Panc1 (cell line): ENCODE measurements at regions not wholly inside any gene's neighbourhood (a gene's known extent, or its start where the extent isn't known, plus 50 kb on each side); places are given as distances from the start of the nearest gene placed in this dataset.

Experiments used
- ATAC-seq: fragments of 200-7000 bp; cut with Tn5 transposase; 2 replicates; pipeline ENCODE4 v1.9.1; 2020; ENCODE audit warnings: mild to moderate bottlenecking, moderate library complexity
- BruUV-seq: library from RNA; stranded (reverse); fragments of 400-500 nt; replicated peaks from 2 replicates; lab custom pipeline; 2021; lab: Mats Ljungman, UMichigan
- CTCF ChIA-PET: fragments of 300-600 bp; sonication (Branson Sonifier 250); formaldehyde crosslinking; loops from one replicate; lab custom pipeline; 2022; ENCODE audit warnings: antibody characterized with exemption; lab: Charles Lee
- POLR2A ChIA-PET: fragments of 300-600 bp; sonication (Branson Sonifier 250); formaldehyde crosslinking; loops from one replicate; lab custom pipeline; 2022; ENCODE audit warnings: antibody characterized with exemption; lab: Charles Lee
- DNase-seq: peaks from one replicate; pipeline ENCODE4 v3.0.0-alpha.2; 2010; ENCODE audit warnings: low read depth, low spot score
- H3K27ac ChIP-seq: 2 replicates; pipeline ENCODE4 v1.5.1; 2011; ENCODE audit warnings: mild to moderate bottlenecking, low read length, inconsistent platforms
- H3K27me3 ChIP-seq: fragments of 200-500 bp; sonication (Bioruptor generic); 2 replicates; pipeline ENCODE4 v1.6.0; 2014; ENCODE audit warnings: low read length, inconsistent platforms; ENCODE audit not compliant: control insufficient read depth, insufficient read depth
- H3K36me3 ChIP-seq: fragments of 200-500 bp; sonication (Bioruptor generic); 2 replicates; pipeline ENCODE4 v1.5.1; 2014; ENCODE audit warnings: inconsistent platforms, mild to moderate bottlenecking, low read length, moderate library complexity; ENCODE audit not compliant: control insufficient read depth, insufficient read depth
- H3K4me1 ChIP-seq: 2 replicates; pipeline ENCODE4 v1.5.1; 2011; ENCODE audit warnings: inconsistent platforms, mild to moderate bottlenecking, low read length, moderate library complexity; ENCODE audit not compliant: control insufficient read depth, insufficient read depth
- H3K4me3 ChIP-seq, 2 experiments: 2 replicates each; pipeline ENCODE4 v1.5.1; 2011 to 2012; ENCODE audit warnings: low read depth in 2 of 2, low read length in 2 of 2, mild to moderate bottlenecking in 2 of 2, inconsistent platforms in 1 of 2, moderate library complexity in 1 of 2
- H3K9me3 ChIP-seq: fragments of 200-500 bp; sonication (Bioruptor generic); 2 replicates; pipeline ENCODE4 v1.5.1; 2014; ENCODE audit warnings: low read depth, mild to moderate bottlenecking, inconsistent platforms, low read length, moderate library complexity; ENCODE audit not compliant: control insufficient read depth, insufficient read depth
- POLR2AphosphoS5 ChIP-seq: IDR thresholded peaks from 2 replicates; pipeline ENCODE4 v1.6.1; 2012; ENCODE audit warnings: mild to moderate bottlenecking, low read depth, low read length, moderate library complexity
- SIN3A ChIP-seq: IDR thresholded peaks from 2 replicates; pipeline ENCODE4 v1.6.1; 2012; ENCODE audit warnings: low read depth, mild to moderate bottlenecking, low read length, moderate library complexity, borderline replicate concordance; ENCODE audit not compliant: insufficient read depth
- TCF7L2 ChIP-seq: IDR thresholded peaks from 2 replicates; pipeline ENCODE4 v1.6.1; 2011; ENCODE audit warnings: mild to moderate bottlenecking, low read depth, low read length, inconsistent platforms
- in situ Hi-C: cut with HindIII; loops from 2 replicates; pipeline ENCODE4 v1.10.0; 2016; ENCODE audit warnings: low sequenced_read_pairs, low pct_unique_long_range_greater_than_20kb
- intact Hi-C: fragments of 100-400 bp; cut with micrococcal nuclease; formaldehyde crosslinking; loops from one replicate; pipeline ENCODE4 v1.10.0; 2022; ENCODE audit not compliant: unreplicated experiment
- TF ChIP-seq, protein P1 (sequence below), 2 experiments: IDR thresholded peaks; 2 replicates each; pipeline ENCODE4 v1.6.1; 2011 to 2012; ENCODE audit warnings: low read depth in 2 of 2, control low read depth in 1 of 2, low read length in 1 of 2, mild to moderate bottlenecking in 1 of 2, moderate library complexity in 1 of 2; ENCODE audit not compliant: insufficient read depth in 1 of 2
- TF ChIP-seq, protein P2 (sequence below): fragments of 450-650 bp; IDR thresholded peaks from 2 replicates; pipeline ENCODE4 v1.5.1; 2017; ENCODE audit warnings: mild to moderate bottlenecking

DNA sequence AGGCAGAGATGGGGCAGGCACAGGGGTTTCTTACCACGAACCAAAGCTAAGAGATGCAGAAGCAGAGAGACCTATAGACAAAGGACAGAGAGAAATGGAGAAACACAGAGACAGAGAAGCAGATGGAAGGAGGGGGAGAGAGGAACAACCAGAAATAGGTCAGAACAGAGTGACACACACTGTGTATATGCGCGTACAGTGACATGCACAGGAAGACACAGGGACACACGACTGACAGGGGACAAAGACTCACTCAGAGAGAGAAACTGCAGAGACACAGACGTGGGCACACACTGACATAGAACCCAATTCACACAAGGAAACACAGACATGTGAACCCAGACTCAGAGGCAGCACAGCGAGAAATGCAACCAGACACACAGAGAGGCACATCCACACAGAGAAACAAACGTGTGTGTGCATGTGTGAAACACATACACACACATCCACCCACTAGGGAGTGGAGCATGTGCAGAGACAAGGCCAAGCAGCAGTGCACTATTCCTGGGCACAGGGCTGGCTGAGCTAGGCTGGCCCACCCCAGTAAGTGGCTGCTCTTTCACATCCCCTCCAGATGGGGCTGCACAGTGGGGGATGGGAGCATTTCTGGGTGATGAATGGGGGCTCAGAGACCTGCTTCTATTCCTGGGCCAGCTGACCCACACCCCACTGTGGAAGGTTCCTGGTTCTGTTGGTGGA is 123.4 kb upstream of the CSF3R start:
- ATAC-seq (no peak), DNase-seq (no peak)
- Histone ChIP-seq H3K4me1 (no peaks in the 10 kb centered on the region), H3K9me3 (no peaks in the 10 kb centered on the region), H3K27me3 (peaks cover 8% of the 10 kb centered on the region), H3K27ac (no peak overlapping the region), H3K4me3 (no peak overlapping the region), H3K36me3 (no peaks in the 10 kb centered on the region)
- POLR2A ChIA-PET, result no interaction called here
- CTCF ChIA-PET, result interaction anchor here (0.5 kb wide), 1 partner anchor 89 kb away, joined by 4 read pairs; no protein-coding TSS in a partner anchor
- intact Hi-C loops, result no loop called here
- in situ Hi-C loops, result no loop called here
- TF ChIP-seq SIN3A, result no peak
- TF ChIP-seq, protein P1, sequence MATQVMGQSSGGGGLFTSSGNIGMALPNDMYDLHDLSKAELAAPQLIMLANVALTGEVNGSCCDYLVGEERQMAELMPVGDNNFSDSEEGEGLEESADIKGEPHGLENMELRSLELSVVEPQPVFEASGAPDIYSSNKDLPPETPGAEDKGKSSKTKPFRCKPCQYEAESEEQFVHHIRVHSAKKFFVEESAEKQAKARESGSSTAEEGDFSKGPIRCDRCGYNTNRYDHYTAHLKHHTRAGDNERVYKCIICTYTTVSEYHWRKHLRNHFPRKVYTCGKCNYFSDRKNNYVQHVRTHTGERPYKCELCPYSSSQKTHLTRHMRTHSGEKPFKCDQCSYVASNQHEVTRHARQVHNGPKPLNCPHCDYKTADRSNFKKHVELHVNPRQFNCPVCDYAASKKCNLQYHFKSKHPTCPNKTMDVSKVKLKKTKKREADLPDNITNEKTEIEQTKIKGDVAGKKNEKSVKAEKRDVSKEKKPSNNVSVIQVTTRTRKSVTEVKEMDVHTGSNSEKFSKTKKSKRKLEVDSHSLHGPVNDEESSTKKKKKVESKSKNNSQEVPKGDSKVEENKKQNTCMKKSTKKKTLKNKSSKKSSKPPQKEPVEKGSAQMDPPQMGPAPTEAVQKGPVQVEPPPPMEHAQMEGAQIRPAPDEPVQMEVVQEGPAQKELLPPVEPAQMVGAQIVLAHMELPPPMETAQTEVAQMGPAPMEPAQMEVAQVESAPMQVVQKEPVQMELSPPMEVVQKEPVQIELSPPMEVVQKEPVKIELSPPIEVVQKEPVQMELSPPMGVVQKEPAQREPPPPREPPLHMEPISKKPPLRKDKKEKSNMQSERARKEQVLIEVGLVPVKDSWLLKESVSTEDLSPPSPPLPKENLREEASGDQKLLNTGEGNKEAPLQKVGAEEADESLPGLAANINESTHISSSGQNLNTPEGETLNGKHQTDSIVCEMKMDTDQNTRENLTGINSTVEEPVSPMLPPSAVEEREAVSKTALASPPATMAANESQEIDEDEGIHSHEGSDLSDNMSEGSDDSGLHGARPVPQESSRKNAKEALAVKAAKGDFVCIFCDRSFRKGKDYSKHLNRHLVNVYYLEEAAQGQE (IDR thresholded peaks at IDR 0.05; ENCODE audit: insufficient read depth in 1 of 2, low read depth in 2 of 2, low read length in 1 of 2), result no peak
- TF ChIP-seq, protein P2, sequence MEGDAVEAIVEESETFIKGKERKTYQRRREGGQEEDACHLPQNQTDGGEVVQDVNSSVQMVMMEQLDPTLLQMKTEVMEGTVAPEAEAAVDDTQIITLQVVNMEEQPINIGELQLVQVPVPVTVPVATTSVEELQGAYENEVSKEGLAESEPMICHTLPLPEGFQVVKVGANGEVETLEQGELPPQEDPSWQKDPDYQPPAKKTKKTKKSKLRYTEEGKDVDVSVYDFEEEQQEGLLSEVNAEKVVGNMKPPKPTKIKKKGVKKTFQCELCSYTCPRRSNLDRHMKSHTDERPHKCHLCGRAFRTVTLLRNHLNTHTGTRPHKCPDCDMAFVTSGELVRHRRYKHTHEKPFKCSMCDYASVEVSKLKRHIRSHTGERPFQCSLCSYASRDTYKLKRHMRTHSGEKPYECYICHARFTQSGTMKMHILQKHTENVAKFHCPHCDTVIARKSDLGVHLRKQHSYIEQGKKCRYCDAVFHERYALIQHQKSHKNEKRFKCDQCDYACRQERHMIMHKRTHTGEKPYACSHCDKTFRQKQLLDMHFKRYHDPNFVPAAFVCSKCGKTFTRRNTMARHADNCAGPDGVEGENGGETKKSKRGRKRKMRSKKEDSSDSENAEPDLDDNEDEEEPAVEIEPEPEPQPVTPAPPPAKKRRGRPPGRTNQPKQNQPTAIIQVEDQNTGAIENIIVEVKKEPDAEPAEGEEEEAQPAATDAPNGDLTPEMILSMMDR, result no peak
- no peak for TF ChIP-seq POLR2AphosphoS5
- no peak for TF ChIP-seq TCF7L2
- no TSS peak for BruUV-seq

DNA sequence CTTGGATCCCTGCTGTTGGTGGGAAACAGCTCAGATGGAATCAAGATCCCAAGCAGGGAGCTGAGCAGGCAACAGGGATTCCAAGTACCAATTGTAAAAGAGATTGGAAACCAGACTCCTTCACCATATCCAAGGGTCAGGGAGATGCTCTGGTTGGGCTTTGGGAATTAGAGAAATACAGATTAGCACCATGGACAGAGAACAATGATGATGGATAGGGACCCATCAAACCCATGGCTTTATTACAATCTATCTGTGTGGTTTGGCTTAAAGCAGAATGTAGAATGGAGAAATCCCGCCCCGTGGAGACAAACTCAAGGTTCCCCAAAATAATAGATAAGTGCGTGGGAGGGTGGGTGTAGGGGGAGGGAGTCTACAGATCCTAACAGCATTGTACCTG is 120.7 kb upstream of the CSF3R start:
- intact Hi-C loops, result no loop called here
- BruUV-seq, result no TSS peak
- CTCF ChIA-PET, result no interaction called here
- TF ChIP-seq, protein P2, result no peak
- TF ChIP-seq, protein P1 (IDR thresholded peaks at IDR 0.05; ENCODE audit: insufficient read depth in 1 of 2, low read depth in 2 of 2, low read length in 1 of 2), result peak; percentile 77 to 84
- no peak for TF ChIP-seq SIN3A
- 0 out of 2 replicates have a peak, but pooled peaks have one; percentile 45 for ATAC-seq
- in situ Hi-C loops, result no loop called here
- Histone ChIP-seq H3K4me1 (no peaks in the 10 kb centered on the region), H3K4me3 (no peak overlapping the region), H3K9me3 (no peaks in the 10 kb centered on the region), H3K27ac (no peak overlapping the region), H3K36me3 (no peaks in the 10 kb centered on the region), H3K27me3 (peaks cover 11% of the 10 kb centered on the region)
- DNase-seq, result no peak
- POLR2A ChIA-PET, result no interaction called here
